T-cell (primary cell): ENCODE measurements at regions not wholly inside any gene's neighbourhood (a gene's known extent, or its start where the extent isn't known, plus 50 kb on each side); places are given as distances from the start of the nearest gene placed in this dataset.
"Not testable (repeated sequence)": the region's sequence is repeated elsewhere in the genome, so short reads cannot be mapped to it uniquely, and the experiment has no call there.

Source experiments
- ATAC-seq, 4 experiments: fragments of 200-7000 bp in 3 of 4; fragments of 150-1000 bp in 1 of 4; cut with Tn5 transposase; replicated peaks in 1 of 4; 1 replicate in 3 of 4; 2 replicates in 1 of 4; pipeline ENCODE4 v1.10.0; 2021; ENCODE audit warnings: moderate library complexity in 3 of 4, mild to moderate bottlenecking in 2 of 4, moderate number of reproducible peaks in 1 of 4
- CTCF ChIA-PET, 2 donors: fragments of 300-600 bp; sonication (Branson Sonifier 250); formaldehyde crosslinking; loops; one replicate each; lab custom pipeline; 2022; ENCODE audit warnings: antibody characterized with exemption in 2 of 2; lab: Charles Lee
- POLR2A ChIA-PET, 2 donors: fragments of 300-600 bp; sonication (Branson Sonifier 250); formaldehyde crosslinking; loops; one replicate each; lab custom pipeline; 2022; ENCODE audit warnings: antibody characterized with exemption in 2 of 2; lab: Charles Lee
- DNase-seq, 35 experiments: peaks; one replicate each; pipeline versions ENCODE4 v3.0.0 to v3.0.0-alpha.2; 2013 to 2023
- H3K27ac ChIP-seq: one replicate; pipeline ENCODE4 v1.5.1; 2013; ENCODE audit warnings: low read length
- H3K27me3 ChIP-seq, 2 experiments: replicated peaks in 1 of 2; 1 replicate in 1 of 2; 2 replicates in 1 of 2; pipeline versions ENCODE4 v1.6.1 to v1.7.0; 2013; ENCODE audit warnings: low read length in 1 of 2, mixed read lengths in 1 of 2; ENCODE audit not compliant: control insufficient read depth in 2 of 2, insufficient read depth in 2 of 2; ENCODE audit errors: extremely low read depth in 1 of 2
- H3K36me3 ChIP-seq, 2 donors: 1 replicate in 1 of 2; 2 replicates in 1 of 2; pipeline versions ENCODE4 v1.6.1 to v1.7.0; 2013; ENCODE audit warnings: low read length in 1 of 2; ENCODE audit not compliant: control insufficient read depth in 2 of 2, insufficient read depth in 1 of 2; ENCODE audit errors: extremely low read depth in 1 of 2
- H3K4me1 ChIP-seq, 2 experiments: 1 replicate in 1 of 2; 2 replicates in 1 of 2; pipeline versions ENCODE4 v1.6.1 to v1.7.0; 2013; ENCODE audit warnings: low read length in 2 of 2, mixed read lengths in 1 of 2; ENCODE audit not compliant: insufficient read depth in 2 of 2, control insufficient read depth in 1 of 2; ENCODE audit errors: extremely low read depth in 1 of 2
- H3K4me3 ChIP-seq, 2 donors: 1 replicate in 1 of 2; 2 replicates in 1 of 2; pipeline versions ENCODE4 v1.5.1 to v1.7.0; 2013; ENCODE audit warnings: mild to moderate bottlenecking in 2 of 2, low read length in 1 of 2, moderate library complexity in 1 of 2; ENCODE audit not compliant: control insufficient read depth in 1 of 2; ENCODE audit errors: extremely low read depth in 1 of 2
- H3K9me3 ChIP-seq: 2 replicates; pipeline ENCODE4 v1.7.0; 2013
- H3K27ac Mint-ChIP-seq, 2 donors: one replicate each; pipeline ENCODE4 v1.8.0; 2020 to 2021; ENCODE audit warnings: mild to moderate bottlenecking in 2 of 2, mixed read lengths in 2 of 2
- H3K27me3 Mint-ChIP-seq, 2 donors: one replicate each; pipeline ENCODE4 v1.8.0; 2021 to 2022; ENCODE audit warnings: mixed read lengths in 2 of 2
- H3K36me3 Mint-ChIP-seq: one replicate; pipeline ENCODE4 v1.8.0; 2021; ENCODE audit warnings: mixed read lengths
- H3K4me1 Mint-ChIP-seq, 3 donors: one replicate each; pipeline ENCODE4 v1.8.0; 2020 to 2022; ENCODE audit warnings: mixed read lengths in 3 of 3, mild to moderate bottlenecking in 1 of 3
- H3K4me3 Mint-ChIP-seq, 3 donors: one replicate each; pipeline ENCODE4 v1.8.0; 2020 to 2022; ENCODE audit warnings: mild to moderate bottlenecking in 3 of 3, mixed read lengths in 3 of 3, moderate library complexity in 3 of 3
- H3K9me3 Mint-ChIP-seq, 3 donors: one replicate each; pipeline ENCODE4 v1.8.0; 2020 to 2022; ENCODE audit warnings: mixed read lengths in 3 of 3
- WGBS: methylation state at CpG from one replicate; pipeline ENCODE4 v1.1.5; 2013; ENCODE audit warnings: missing lambda C conversion rate; ENCODE audit not compliant: insufficient coverage; 5-methylcytosine and 5-hydroxymethylcytosine counted together

GRCh38 chr17:83170571-83171260, 91.3 kb downstream of the METRNL start:
- no peak overlapping the region for H3K27ac ChIP-seq
- ChIA-PET CTCF (no interaction called here), POLR2A (no interaction called here)
- H3K9me3 ChIP-seq, result no peaks in the 10 kb centered on the region
- H3K4me1 Mint-ChIP-seq, result peaks cover 0 to 1% (median 0%) of the 10 kb centered on the region in 3 donors
- ATAC-seq (no peak), DNase-seq (no peak)
- H3K27ac Mint-ChIP-seq, result no peak overlapping the region
- no peaks in the 10 kb centered on the region for H3K4me1 ChIP-seq
- peaks cover 0 to 10% of the 10 kb centered on the region in 2 experiments for H3K27me3 ChIP-seq
- no peak overlapping the region for H3K4me3 ChIP-seq
- no peaks in the 10 kb centered on the region for H3K36me3 ChIP-seq
- peaks cover 10 to 21% of the 10 kb centered on the region in 2 donors for H3K27me3 Mint-ChIP-seq
- peaks cover 3% of the 10 kb centered on the region for H3K36me3 Mint-ChIP-seq
- H3K9me3 Mint-ChIP-seq, result peaks cover 5 to 8% (median 6%) of the 10 kb centered on the region in 3 donors
- no peak overlapping the region for H3K4me3 Mint-ChIP-seq
- 60% methylated on average over 1 of the region's 9 CpGs for WGBS

- no peak overlapping the region for H3K27ac ChIP-seq
- WGBS, result 89% methylated on average over 17 of the region's 21 CpGs
- no peak for DNase-seq
- H3K27me3 ChIP-seq, result peaks cover 0 to 10% of the 10 kb centered on the region in 2 experiments
- no peaks in the 10 kb centered on the region for H3K9me3 ChIP-seq
- Mint-ChIP-seq H3K9me3 (peaks cover 4 to 8% (median 6%) of the 10 kb centered on the region in 3 donors), H3K27me3 (peaks cover 10 to 20% of the 10 kb centered on the region in 2 donors), H3K36me3 (peaks cover 3% of the 10 kb centered on the region), H3K27ac (no peak overlapping the region), H3K4me3 (no peak overlapping the region), H3K4me1 (peaks cover 0 to 1% (median 0%) of the 10 kb centered on the region in 3 donors)
- ChIA-PET POLR2A (no interaction called here), CTCF (interaction anchor here in 1 of 2 donors (0.5 kb wide), 1 partner anchor 416 kb away, joined by 3 read pairs; no protein-coding TSS in a partner anchor)
- H3K4me3 ChIP-seq, result no peak overlapping the region
- H3K36me3 ChIP-seq, result no peaks in the 10 kb centered on the region
- ATAC-seq, result no peak
- no peaks in the 10 kb centered on the region for H3K4me1 ChIP-seq
These were observed 92.3 kb downstream of the METRNL start for GRCh38 chr17:83171661-83172060.

- H3K9me3 Mint-ChIP-seq, H3K4me1 Mint-ChIP-seq, H3K27me3 ChIP-seq, DNase-seq, POLR2A ChIA-PET, H3K4me3 ChIP-seq, H3K27ac Mint-ChIP-seq, H3K4me3 Mint-ChIP-seq, H3K9me3 ChIP-seq, H3K36me3 Mint-ChIP-seq, H3K27ac ChIP-seq, H3K4me1 ChIP-seq, H3K36me3 ChIP-seq, ATAC-seq: not testable (repeated sequence)
- H3K27me3 Mint-ChIP-seq, result peaks cover 6 to 15% of the 10 kb centered on the region in 2 donors
- CTCF ChIA-PET, result interaction anchor here in 1 of 2 donors (0.5 kb wide), 1 partner anchor 416 kb away, joined by 3 read pairs; no protein-coding TSS in a partner anchor
- 90% methylated on average over 3 of the region's 9 CpGs for WGBS
These were observed 92.7 kb downstream of the METRNL start for GRCh38 chr17:83172099-83172498.

- H3K4me1 ChIP-seq, CTCF ChIA-PET, H3K36me3 Mint-ChIP-seq, POLR2A ChIA-PET, H3K36me3 ChIP-seq, H3K27me3 ChIP-seq, H3K9me3 Mint-ChIP-seq, H3K27ac ChIP-seq, H3K27ac Mint-ChIP-seq, H3K4me1 Mint-ChIP-seq, H3K4me3 ChIP-seq, H3K4me3 Mint-ChIP-seq, DNase-seq, H3K9me3 ChIP-seq, ATAC-seq: not testable (repeated sequence)
- WGBS, result 91% methylated on average over 4 of the region's 20 CpGs
- peaks cover 3 to 14% of the 10 kb centered on the region in 2 donors for H3K27me3 Mint-ChIP-seq
These were observed 93.2 kb downstream of the METRNL start for GRCh38 chr17:83172646-83173045.

- H3K27ac ChIP-seq, H3K4me3 ChIP-seq, H3K4me1 Mint-ChIP-seq, H3K4me3 Mint-ChIP-seq, H3K9me3 Mint-ChIP-seq, H3K9me3 ChIP-seq, ATAC-seq, CTCF ChIA-PET, H3K4me1 ChIP-seq, H3K36me3 Mint-ChIP-seq, H3K27me3 ChIP-seq, DNase-seq, POLR2A ChIA-PET, H3K27ac Mint-ChIP-seq, H3K36me3 ChIP-seq: not testable (repeated sequence)
- peaks cover under 1 to 13% of the 10 kb centered on the region in 2 donors for H3K27me3 Mint-ChIP-seq
- WGBS, result 91% methylated on average over 13 of the region's 24 CpGs
These were observed 93.9 kb downstream of the METRNL start for GRCh38 chr17:83173180-83173913.

GRCh38 chr17:83173914-83174361, 94.5 kb downstream of the METRNL start:
- Histone ChIP-seq H3K27me3 (peaks cover 0 to 7% of the 10 kb centered on the region in 2 experiments), H3K27ac (no peak overlapping the region), H3K4me3 (no peak overlapping the region), H3K4me1 (no peaks in the 10 kb centered on the region), H3K9me3 (no peaks in the 10 kb centered on the region), H3K36me3 (no peaks in the 10 kb centered on the region)
- H3K27ac Mint-ChIP-seq, result no peak overlapping the region
- DNase-seq, result no peak
- no peaks in the 10 kb centered on the region for H3K36me3 Mint-ChIP-seq
- H3K4me3 Mint-ChIP-seq, result no peak overlapping the region
- H3K9me3 Mint-ChIP-seq, result no peaks in the 10 kb centered on the region
- H3K27me3 Mint-ChIP-seq, result peaks cover 0 to 12% of the 10 kb centered on the region in 2 donors
- ChIA-PET CTCF (no interaction called here), POLR2A (no interaction called here)
- WGBS, result 91% methylated on average over 12 of the region's 18 CpGs
- H3K4me1 Mint-ChIP-seq, result peaks cover 0 to 1% (median 0%) of the 10 kb centered on the region in 3 donors
- ATAC-seq, result no peak
